ENCODE measurements at regions not wholly inside any gene's neighbourhood (a gene's known extent, or its start where the extent isn't known, plus 50 kb on each side); places are given as distances from the start of the nearest gene placed in this dataset.

DNA sequence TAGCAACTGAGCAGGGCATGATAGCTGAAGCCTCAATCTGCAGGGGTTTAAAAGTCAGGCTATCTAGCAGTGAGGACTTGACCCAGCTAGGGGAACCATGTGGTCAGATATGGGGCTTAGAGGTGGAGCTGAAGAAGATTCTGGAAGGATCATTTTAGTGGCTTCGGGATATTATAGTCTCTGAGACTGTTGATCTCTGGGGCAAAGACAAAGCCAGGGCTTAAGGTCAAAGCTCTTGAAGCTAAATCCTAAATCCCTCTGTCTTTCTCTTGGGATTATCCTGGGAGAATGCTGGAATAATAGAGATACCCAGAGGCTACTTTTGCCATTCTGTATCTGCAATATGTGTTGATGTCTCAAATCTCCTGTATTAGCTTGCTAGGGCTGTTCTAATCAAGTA lies 132.2 kb downstream of the DHX35 start:
- DNase-seq (ENCODE audit: low spot score), result no peak
- TF ChIP-seq, protein P1, sequence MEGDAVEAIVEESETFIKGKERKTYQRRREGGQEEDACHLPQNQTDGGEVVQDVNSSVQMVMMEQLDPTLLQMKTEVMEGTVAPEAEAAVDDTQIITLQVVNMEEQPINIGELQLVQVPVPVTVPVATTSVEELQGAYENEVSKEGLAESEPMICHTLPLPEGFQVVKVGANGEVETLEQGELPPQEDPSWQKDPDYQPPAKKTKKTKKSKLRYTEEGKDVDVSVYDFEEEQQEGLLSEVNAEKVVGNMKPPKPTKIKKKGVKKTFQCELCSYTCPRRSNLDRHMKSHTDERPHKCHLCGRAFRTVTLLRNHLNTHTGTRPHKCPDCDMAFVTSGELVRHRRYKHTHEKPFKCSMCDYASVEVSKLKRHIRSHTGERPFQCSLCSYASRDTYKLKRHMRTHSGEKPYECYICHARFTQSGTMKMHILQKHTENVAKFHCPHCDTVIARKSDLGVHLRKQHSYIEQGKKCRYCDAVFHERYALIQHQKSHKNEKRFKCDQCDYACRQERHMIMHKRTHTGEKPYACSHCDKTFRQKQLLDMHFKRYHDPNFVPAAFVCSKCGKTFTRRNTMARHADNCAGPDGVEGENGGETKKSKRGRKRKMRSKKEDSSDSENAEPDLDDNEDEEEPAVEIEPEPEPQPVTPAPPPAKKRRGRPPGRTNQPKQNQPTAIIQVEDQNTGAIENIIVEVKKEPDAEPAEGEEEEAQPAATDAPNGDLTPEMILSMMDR (IDR thresholded peaks at IDR 0.05; ENCODE audit: extremely low read depth, missing control alignments), result no peak

DNA sequence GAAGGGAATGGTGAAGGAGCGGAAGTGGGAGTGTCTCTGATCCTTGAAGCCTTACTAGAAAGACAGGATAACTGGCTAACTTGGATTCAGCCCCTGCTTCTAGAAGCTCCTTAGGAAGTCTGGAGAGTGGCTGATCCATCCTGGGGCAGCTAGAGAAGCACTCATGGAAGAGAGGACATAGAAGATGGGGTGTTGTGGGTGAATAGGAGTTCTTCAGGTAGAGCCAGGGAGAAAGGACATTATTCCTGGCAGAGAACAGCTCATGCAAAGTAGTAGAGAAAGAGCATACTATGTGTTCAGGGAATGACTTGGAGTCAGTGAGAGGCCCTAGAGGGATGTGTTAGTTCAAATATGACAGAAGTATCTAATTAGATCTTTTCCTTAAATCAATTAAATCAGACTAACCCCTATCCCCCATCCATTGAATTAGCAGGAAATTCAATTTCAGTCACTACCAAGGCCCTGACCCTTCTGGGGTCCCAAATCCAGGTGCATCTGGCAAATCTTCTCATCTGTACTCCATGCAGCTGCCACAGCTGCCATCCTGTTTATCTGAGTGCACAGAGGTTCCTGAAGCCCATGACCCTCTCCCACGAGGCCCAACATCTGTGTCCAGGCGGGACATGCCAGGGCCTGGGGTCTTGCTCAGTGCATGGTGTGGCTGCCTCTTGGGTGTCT lies 130.7 kb downstream of the DHX35 start:
- TF ChIP-seq, protein P1 (IDR thresholded peaks at IDR 0.05; ENCODE audit: extremely low read depth, missing control alignments), result no peak
- DNase-seq (ENCODE audit: low spot score), result no peak

DNA sequence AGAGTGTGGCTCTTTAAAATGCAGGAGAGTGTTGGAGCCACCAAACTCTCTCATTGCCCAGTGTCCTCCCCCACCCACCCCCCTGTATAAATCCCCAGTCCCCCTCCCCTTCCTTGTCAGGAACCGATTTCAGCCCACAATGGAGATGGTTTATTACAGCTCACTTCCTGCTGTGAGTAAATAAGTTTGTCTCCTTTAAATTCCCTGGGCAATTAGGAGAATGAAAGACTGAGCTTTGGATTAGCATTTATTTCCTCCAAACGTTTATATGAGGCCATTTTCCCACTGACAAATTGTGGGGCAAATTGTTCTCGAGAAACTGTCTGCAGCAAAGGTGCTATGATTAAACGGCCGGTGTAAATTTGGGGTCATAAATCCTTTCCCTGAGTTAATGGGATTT lies 128.8 kb downstream of the DHX35 start:
- DNase-seq (ENCODE audit: low spot score), result no peak
- TF ChIP-seq, protein P1 (IDR thresholded peaks at IDR 0.05; ENCODE audit: extremely low read depth, missing control alignments), result no peak

DNA sequence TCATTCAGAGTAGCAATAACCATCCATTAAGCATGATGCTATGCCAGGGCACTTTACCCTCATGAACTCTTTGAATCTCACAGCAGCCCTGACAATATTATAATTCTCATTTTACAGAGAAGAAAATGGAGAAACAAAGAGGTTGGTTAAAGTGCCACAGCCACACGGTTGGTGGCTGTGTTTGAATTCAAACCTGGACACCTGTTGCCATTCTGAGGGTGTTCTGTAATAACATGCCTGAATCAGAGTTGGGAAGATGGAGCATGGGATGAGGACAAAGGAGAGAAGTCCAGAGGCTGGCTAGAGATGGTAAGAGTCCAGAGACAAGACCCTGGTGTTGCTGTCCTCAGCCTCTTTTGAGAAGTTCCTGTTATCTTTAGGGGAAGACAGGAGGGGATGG lies 127.7 kb downstream of the DHX35 start:
- TF ChIP-seq, protein P1 (IDR thresholded peaks at IDR 0.05; ENCODE audit: extremely low read depth, missing control alignments), result no peak
- DNase-seq (ENCODE audit: low spot score), result no peak
